DND-41 (cell line): ENCODE measurements at regions not wholly inside any gene's neighbourhood (a gene's known extent, or its start where the extent isn't known, plus 50 kb on each side); places are given as distances from the start of the nearest gene placed in this dataset.
A peak's percentile ranks its signal among the peaks of the same experiment; 100 is the strongest.

ENCODE experiments used
- ATAC-seq: fragments of 200-7000 bp; cut with Tn5 transposase; 3 replicates; pipeline ENCODE4 v1.9.1; 2021; ENCODE audit warnings: low read depth; ENCODE audit not compliant: insufficient read depth
- DNase-seq: peaks from one replicate; pipeline ENCODE4 v3.0.0-alpha.2; 2020
- H2AFZ ChIP-seq: 2 replicates; pipeline ENCODE4 v1.6.0; 2012; ENCODE audit warnings: low read depth, low read length
- H3K27ac ChIP-seq: 2 replicates; pipeline ENCODE4 v1.5.1; 2012; ENCODE audit warnings: low read length, inconsistent platforms
- H3K27me3 ChIP-seq: fragments of 200-600 bp; sonication (generic); 2 replicates; pipeline ENCODE4 v1.6.0; 2012; ENCODE audit warnings: low read length, mild to moderate bottlenecking, inconsistent platforms; ENCODE audit not compliant: insufficient read depth, poor library complexity
- H3K36me3 ChIP-seq: 2 replicates; pipeline ENCODE4 v1.5.1; 2012; ENCODE audit warnings: low read length, inconsistent platforms; ENCODE audit not compliant: insufficient read depth
- H3K4me1 ChIP-seq: 2 replicates; pipeline ENCODE4 v1.5.1; 2012; ENCODE audit warnings: mild to moderate bottlenecking, low read length; ENCODE audit not compliant: insufficient read depth
- H3K4me2 ChIP-seq: 2 replicates; pipeline ENCODE4 v1.6.0; 2012; ENCODE audit warnings: mild to moderate bottlenecking, moderate library complexity, low read length, inconsistent platforms; ENCODE audit not compliant: insufficient read depth
- H3K4me3 ChIP-seq, 2 experiments: fragments of 200-600 bp in 1 of 2; shearing (Covaris generic) in 1 of 2; 2 replicates each; pipeline ENCODE4 v1.5.1; 2012 to 2016; ENCODE audit warnings: inconsistent platforms in 2 of 2, low read length in 2 of 2, mild to moderate bottlenecking in 2 of 2, low read depth in 1 of 2, moderate library complexity in 1 of 2
- H3K79me2 ChIP-seq: 2 replicates; pipeline ENCODE4 v1.6.0; 2012; ENCODE audit warnings: low read length, inconsistent platforms; ENCODE audit not compliant: insufficient read depth
- H3K9ac ChIP-seq: 2 replicates; pipeline ENCODE4 v1.6.0; 2012; ENCODE audit warnings: low read depth, mild to moderate bottlenecking, inconsistent platforms, low read length, moderate library complexity
- H3K9me3 ChIP-seq: 2 replicates; pipeline ENCODE4 v1.5.1; 2012; ENCODE audit warnings: low read length, moderate library complexity, mild to moderate bottlenecking, inconsistent platforms; ENCODE audit not compliant: insufficient read depth, severe bottlenecking
- H4K20me1 ChIP-seq: 2 replicates; pipeline ENCODE4 v1.6.0; 2012; ENCODE audit warnings: low read length; ENCODE audit not compliant: insufficient read depth
- EZH2 ChIP-seq: IDR thresholded peaks from 3 replicates; pipeline ENCODE4 v1.6.1; 2012; ENCODE audit warnings: borderline replicate concordance, low read depth, mild to moderate bottlenecking, moderate library complexity, low read length, inconsistent platforms; ENCODE audit not compliant: severe bottlenecking
- TF ChIP-seq, protein P1 (sequence below): IDR thresholded peaks from 2 replicates; pipeline ENCODE4 v1.5.1; 2012; ENCODE audit warnings: borderline replicate concordance, low read length, moderate library complexity, mild to moderate bottlenecking; ENCODE audit not compliant: poor library complexity, severe bottlenecking; ENCODE audit errors: extremely low read depth

- no peak overlapping the region for H3K27ac ChIP-seq
- no peaks in the 10 kb centered on the region for H3K9me3 ChIP-seq
Observed at GRCh38 chr10:29191674-29192073, 97.2 kb upstream of the LYZL1 start.

DNA sequence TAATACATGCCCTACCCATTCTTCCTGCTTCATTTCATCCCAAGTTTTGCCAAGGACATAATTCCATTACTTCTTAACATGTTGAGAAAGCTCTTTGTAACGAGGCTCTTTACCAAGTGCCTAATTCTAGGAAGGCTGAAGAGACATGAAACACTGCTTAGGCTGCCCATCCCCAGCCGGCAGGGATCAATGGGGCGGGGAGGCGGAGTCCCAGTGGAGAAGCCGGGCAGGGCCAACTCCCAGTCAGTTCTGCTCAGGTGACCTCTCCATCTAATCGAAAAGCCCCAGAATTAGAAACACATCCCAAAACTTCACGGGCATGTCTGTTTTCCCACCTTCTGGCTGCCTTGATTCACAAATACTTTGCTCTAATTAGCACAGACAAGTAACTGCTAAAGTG lies 89.5 kb upstream of the LYZL1 start:
- H2AFZ ChIP-seq: no peak overlapping the region
- ATAC-seq (no peak), DNase-seq (no peak)
- no peaks in the 10 kb centered on the region for H3K9me3 ChIP-seq
- TF ChIP-seq, protein P1, sequence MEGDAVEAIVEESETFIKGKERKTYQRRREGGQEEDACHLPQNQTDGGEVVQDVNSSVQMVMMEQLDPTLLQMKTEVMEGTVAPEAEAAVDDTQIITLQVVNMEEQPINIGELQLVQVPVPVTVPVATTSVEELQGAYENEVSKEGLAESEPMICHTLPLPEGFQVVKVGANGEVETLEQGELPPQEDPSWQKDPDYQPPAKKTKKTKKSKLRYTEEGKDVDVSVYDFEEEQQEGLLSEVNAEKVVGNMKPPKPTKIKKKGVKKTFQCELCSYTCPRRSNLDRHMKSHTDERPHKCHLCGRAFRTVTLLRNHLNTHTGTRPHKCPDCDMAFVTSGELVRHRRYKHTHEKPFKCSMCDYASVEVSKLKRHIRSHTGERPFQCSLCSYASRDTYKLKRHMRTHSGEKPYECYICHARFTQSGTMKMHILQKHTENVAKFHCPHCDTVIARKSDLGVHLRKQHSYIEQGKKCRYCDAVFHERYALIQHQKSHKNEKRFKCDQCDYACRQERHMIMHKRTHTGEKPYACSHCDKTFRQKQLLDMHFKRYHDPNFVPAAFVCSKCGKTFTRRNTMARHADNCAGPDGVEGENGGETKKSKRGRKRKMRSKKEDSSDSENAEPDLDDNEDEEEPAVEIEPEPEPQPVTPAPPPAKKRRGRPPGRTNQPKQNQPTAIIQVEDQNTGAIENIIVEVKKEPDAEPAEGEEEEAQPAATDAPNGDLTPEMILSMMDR: no peak
- no peak for TF ChIP-seq EZH2
- no peak overlapping the region for H3K4me2 ChIP-seq
- H3K79me2 ChIP-seq: no peaks in the 10 kb centered on the region
- H3K27me3 ChIP-seq: peaks cover 15% of the 10 kb centered on the region
- H3K4me3 ChIP-seq: no peak overlapping the region
- no peaks in the 10 kb centered on the region for H3K36me3 ChIP-seq
- no peak overlapping the region for H3K27ac ChIP-seq
- H4K20me1 ChIP-seq: no peaks in the 10 kb centered on the region
- H3K9ac ChIP-seq: no peak overlapping the region
- H3K4me1 ChIP-seq: no peaks in the 10 kb centered on the region

More at GRCh38 chr10:29191674-29192073, 97.2 kb upstream of the LYZL1 start:
- peaks cover 7% of the 10 kb centered on the region for H3K27me3 ChIP-seq
- ATAC-seq: no peak
- no peak overlapping the region for H3K4me3 ChIP-seq
- H3K4me2 ChIP-seq: no peak overlapping the region
- no peaks in the 10 kb centered on the region for H3K79me2 ChIP-seq
- no peaks in the 10 kb centered on the region for H3K4me1 ChIP-seq
- no peak for DNase-seq
- H3K36me3 ChIP-seq: no peaks in the 10 kb centered on the region
- no peak overlapping the region for H3K9ac ChIP-seq
- H4K20me1 ChIP-seq: no peaks in the 10 kb centered on the region
- H2AFZ ChIP-seq: no peak overlapping the region
- TF ChIP-seq, protein P1: no peak
- TF ChIP-seq EZH2: no peak

DNA sequence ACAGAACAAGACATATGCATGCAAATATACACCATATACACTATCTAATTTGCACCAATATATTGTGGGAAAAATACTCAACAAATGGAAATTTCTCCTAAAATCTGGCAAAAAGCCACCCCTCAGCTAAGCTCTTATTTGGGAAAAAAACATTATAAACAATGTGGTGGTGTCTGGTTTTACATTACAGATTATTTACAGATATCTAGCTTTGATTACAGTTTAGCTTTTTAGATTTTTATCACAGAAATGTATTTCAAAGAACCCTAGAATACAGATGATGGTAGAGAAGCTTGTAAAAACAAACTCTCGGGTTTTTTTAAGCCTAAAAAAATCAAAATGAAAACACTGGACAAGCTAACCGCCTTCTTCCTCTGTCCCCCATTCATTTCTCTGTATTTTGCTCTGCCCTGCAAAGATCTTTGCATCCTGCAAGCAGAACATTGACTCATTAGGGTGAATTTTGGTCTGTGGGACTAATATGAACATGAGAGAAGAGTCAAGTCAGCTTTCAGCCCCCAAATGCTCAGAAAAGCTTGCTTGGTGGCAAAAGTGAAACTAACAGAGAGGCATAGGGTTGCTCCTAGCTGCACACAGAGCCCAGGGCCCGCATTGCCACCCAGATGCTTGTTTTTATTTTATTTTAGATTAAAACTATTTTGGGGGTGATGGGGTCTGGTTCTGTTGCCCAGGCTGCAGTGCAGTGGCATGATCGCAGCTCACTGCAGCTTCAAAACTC lies 88.8 kb upstream of the LYZL1 start:
- H3K9ac ChIP-seq: no peak overlapping the region
- peaks cover 15% of the 10 kb centered on the region for H3K27me3 ChIP-seq
- H3K79me2 ChIP-seq: no peaks in the 10 kb centered on the region
- no peaks in the 10 kb centered on the region for H3K4me1 ChIP-seq
- no peaks in the 10 kb centered on the region for H4K20me1 ChIP-seq
- no peak overlapping the region for H2AFZ ChIP-seq
- DNase-seq (peak; percentile 5), ATAC-seq (peak; percentile 67; the same call in 2 of the 3 replicates)
- H3K9me3 ChIP-seq: no peaks in the 10 kb centered on the region
- no peak overlapping the region for H3K27ac ChIP-seq
- TF ChIP-seq EZH2: no peak
- TF ChIP-seq, protein P1: no peak
- H3K4me3 ChIP-seq: no peak overlapping the region
- peak overlapping the region; percentile 33; the same call in 1 of the 2 replicates for H3K4me2 ChIP-seq
- H3K36me3 ChIP-seq: no peaks in the 10 kb centered on the region
